NCI-H82 (cell line): ENCODE measurements at regions not wholly inside any gene's neighbourhood (a gene's known extent, or its start where the extent isn't known, plus 50 kb on each side); places are given as distances from the start of the nearest gene placed in this dataset.
"Not testable (repeated sequence)": the region's sequence is repeated elsewhere in the genome, so short reads cannot be mapped to it uniquely, and the experiment has no call there.

Source experiments
- DNase-seq: peaks from one replicate; lab custom pipeline; 2025; lab: John Stamatoyannopoulos, UW

DNA sequence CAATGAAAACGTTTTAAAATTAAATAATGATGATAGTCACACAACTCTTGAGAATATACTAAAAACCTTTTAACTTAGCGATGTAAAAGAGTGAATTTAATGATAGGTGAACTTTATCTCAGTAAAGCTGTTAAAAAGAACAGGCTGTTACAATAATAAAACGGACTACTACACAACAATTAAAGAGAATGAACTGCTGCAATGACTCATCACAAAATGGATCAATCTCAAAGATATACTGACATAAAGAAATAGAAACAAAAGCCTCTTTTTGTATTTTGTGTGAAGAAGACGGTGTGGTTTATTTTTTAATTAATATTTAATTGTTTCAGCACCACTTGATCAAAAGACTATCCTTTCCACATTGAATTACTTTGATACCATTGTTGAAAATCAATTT lies 352.4 kb upstream of the GJE1 start:
- DNase-seq: no peak

DNA sequence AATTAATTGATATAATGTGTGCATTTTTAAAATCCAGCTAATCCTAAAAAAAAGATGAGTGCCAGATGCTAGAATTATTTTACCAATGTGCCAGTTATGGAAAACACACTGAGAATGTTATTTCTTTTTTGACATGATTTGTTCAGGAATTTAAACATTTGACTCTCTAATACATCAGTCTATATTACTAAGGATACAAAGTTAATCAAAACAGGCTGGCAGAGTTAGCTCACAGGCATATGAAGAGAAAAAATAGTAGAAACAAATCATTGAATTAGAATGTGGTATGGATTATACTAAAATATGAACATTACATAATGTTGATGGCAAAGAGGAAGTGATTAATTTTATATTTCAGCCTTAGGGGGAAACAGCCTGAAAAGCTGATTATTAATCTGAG lies 368.3 kb upstream of the GJE1 start:
- DNase-seq: no peak

DNA sequence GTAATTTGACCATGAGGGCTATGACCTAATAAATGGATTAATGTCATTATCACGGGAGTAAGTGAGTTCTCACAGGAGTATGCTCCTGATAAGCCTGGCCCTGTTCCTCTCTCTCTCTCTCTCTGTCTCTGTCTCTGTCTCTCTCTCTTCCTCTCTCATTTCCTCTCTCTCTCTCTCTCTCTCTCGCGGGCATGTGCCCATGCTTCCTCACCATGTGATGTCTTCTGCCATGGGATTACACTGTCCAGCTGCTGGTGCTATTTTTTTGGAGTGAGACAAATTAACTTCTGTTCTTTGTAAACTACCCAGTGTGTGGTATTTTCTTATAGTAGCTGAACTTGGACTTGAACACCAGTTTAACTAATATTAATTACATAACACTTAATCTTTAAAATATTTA lies 374.3 kb upstream of the GJE1 start:
- peak; percentile 32 for DNase-seq

DNA sequence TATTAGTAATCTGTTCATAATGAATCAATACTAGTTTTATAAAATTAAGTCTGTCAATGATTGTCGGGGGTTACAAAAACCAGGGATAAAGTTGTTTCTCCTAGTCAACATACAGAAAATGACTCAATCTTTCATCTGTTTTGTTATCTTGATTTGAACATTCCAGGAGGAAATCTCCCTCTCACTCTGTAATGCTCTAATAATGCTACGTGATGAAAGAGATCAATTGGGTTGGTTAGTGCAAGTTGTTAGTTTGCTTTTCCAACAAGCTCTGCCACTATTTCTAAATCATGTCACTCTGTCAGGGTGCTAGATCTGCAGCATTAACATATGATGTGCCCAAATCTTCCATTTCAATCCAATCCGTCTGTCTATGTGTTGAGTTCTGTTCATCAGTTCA lies 379.5 kb upstream of the GJE1 start:
- no peak for DNase-seq

DNA sequence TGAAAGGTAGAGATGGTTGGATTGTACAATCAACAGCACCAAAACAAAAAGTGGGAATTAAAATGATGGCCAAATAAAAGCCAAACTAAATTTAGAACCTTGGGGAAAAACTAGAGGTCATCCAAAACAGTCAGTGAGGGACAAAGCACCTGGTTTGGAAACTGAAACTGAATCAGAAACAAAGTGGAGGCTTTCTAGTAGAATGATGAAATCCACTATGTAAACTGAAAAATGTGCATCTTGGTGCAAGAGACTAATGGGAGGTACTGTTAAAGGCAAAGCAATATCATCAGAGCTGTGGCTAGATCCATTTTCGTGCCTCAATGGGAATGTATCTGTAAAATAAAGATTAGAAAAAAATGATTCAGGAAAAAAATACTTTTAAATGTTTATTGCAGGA lies 380.0 kb upstream of the GJE1 start:
- no peak for DNase-seq

DNA sequence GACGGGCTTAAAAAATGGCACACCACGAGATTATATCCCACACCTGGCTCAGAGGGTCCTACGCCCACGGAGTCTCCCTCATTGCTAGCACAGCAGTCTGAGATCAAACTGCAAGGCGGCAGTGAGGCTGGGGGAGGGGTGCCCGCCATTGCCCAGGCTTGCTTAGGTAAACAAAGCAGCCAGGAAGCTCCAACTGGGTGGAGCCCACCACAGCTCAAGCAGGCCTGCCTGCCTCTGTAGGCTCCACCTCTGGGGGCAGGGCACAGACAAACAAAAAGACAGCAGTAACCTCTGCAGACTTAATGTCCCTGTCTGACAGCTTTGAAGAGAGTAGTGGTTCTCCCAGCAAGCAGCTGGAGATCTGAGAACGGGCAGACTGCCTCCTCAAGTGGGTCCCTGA lies 386.4 kb upstream of the GJE1 start:
- not testable (repeated sequence) for DNase-seq

DNA sequence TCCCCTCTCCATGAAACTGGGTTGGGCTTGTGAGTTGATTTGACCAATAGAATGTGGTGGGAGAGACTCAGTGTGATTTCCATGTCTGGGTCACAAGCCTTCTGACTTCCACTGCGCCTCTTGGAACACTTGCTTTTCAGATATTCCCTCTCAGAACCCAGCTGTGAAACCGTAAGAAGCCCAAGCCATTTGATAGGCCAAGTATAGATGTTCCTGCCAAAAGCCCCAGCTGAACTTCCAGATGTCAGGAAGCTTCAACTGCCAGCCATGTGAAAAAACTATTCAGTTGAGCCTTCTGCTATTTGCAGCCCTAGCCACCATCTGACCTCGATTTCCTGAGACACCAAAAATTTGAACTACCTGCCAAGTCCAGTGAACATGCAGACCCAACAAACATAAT lies 387.8 kb upstream of the GJE1 start:
- DNase-seq: no peak

DNA sequence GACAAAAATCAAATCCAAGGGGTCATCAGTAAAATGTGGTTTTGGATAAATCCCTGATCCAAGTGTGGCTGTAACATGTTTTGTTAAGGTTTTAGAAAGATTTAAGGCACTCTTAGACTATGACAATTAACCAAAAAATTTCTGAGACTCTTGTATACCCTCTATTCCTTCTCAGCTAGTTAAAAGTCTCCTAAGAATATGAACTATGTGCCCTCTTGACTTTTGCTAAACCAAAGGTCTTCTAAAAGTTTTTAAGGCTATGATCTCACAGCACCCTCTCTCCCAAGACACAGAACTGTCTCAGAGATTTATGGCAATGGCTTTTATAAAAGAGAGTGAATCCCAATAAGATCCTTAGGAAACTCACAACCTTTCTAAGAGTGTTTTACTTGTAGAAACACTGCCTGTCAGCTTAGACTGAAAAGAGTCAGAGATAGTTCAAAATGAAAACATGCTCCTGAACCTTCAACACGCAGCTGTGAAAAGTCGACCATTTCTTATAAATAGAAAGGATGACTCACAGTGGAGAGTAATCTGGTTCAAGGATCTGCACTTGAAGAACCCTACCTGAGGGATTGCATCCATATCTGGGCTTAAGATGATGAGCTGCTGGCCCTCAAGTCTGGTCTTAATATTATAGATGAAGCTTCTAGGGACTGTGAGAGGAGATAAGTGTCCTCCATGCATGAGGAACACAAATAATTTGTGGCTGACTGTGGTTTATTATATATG lies 388.4 kb upstream of the GJE1 start:
- DNase-seq: no peak

DNA sequence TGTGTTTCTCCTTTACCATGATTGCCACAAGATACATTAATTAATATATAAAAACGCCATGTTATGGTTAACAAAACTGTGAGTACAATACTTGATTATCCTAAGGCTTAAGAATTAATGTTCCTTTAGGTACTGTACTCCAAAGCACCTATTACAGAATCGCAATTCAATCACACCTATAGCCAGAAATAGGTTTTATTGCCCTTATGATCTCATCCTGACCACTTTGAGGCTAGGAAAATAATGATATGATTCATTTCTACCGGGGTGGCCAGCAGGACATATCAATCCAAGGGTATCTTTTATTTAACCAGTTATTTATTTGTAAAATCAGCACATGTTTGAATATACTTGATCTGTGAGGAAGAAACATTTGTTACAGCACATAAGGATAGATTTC lies 396.6 kb upstream of the GJE1 start:
- no peak for DNase-seq

DNA sequence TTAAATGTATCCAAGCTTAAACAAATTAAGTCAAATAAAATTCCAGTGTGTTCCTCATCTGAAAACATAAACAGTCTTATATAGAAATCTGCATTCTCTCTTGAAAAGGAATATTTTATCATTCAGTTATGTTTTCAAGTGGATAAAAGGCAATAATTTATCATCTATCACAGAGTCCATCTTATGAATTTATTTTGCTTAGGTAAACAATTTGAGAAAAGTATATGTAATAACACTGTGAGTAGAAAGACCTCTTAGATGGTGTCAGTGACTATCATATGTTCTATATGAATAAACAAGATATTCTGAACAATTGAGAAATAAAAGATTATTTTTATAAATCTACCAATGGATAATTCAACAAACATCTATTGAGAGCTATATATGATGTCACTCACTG lies 397.6 kb upstream of the GJE1 start:
- no peak for DNase-seq

DNA sequence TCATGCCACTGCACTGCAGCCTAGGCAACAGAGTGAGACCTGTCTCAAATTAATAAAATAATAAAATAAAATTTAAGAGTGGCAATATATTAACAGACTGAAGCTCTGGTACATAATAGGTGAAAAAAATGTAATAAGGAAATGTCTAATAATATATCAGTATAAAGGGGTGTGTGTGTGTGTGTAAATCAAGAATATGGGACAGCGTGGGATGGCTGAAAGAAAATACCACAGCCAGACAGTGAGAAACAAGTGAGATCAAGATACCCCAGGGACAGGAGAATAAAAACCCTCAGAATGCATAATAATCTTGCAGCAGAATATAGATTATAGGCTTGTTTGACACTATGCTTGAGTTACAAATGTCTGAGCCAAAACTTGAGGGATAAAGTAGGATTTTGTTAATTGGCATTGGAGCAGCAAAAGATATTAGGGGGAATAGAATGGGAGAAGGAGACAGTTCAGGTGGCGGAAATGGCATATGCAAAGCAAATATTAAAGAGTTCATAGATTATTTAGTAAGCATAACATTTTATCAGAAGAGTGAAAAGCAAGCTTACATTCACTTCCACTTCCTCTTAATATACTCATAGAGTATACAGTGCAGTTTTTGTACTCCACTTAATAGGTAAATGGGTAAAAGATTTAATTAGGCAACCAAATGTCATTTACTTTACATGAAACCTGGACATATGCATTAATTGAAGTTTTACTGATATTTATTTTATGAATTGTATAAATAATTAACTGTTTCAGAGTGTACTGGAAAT lies 398.5 kb upstream of the GJE1 start:
- DNase-seq: no peak

DNA sequence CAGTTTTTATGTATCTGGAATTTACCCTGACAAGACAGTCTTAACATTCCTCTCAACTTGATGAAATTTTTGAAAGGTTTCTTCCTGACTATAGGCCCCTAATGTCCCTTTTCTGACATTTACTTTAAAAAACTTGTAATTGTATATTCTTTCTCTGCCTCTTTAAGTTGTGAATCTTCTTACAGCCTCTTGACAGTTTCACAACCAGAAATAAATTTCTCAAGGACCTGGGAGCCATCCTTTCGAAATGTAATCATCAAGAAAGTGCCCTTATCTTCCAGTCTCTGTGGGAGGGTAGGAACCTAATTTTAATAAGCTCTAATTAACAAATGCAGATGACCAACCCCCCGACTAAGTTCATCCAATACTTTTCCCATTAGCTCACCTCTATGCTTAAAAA lies 403.6 kb upstream of the GJE1 start:
- DNase-seq: no peak

DNA sequence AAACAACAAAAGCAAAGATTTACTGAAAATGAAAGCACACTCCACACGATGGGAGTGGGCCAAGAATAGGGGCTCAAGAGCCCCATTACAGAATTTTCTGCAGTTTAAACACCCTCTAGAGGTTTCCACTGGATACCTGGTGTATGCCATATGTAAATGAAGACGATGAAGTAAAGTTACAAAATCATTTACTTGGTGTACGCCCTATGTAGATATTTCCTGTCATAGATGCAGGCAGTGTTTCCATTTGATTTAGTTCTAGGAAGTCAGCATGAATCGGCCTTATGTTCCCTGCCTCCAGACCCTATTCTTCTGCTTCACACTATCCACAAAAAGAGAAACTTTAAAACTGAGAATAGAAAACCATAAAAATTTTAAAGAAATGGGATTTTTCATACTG lies 404.4 kb upstream of the GJE1 start:
- DNase-seq: no peak

DNA sequence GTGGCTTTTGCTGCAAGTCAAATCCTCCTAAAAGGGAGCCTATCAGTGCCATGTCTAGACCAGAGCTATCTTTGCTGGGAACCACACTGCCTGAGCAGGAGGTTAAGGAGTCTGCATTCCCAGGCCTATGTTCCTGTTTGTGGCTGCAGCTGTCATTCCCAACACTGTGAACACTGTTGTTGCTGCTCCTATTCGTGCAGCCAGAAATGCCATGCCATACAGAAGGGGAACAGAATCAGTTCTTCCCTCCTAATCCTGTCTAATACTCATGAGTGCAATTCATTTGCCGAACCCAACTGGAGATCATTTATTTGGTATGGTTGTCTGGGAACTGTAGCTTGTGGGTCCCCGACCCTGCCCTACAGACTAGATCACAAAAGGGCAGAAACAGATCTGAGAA lies 406.5 kb upstream of the GJE1 start:
- peak; percentile 42 for DNase-seq

DNA sequence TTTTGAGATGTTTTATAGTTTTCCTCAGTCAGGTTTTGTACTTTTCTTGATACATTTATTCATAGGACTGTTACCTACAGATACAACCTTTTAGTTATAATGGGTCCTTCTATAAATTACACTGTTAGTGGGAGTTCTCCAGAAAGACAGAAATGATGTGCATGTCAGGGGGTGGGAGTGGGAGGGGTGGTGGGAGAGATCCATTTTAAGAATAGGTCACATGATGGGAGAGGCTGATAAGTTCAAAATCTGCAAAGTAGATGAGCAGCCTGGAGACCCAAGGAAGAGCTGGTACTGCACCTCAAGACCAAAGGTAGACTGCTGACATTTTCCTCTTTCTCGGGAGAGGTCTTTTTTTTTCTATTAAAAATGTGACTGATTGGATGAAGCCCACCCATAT lies 408.0 kb upstream of the GJE1 start:
- no peak for DNase-seq

DNA sequence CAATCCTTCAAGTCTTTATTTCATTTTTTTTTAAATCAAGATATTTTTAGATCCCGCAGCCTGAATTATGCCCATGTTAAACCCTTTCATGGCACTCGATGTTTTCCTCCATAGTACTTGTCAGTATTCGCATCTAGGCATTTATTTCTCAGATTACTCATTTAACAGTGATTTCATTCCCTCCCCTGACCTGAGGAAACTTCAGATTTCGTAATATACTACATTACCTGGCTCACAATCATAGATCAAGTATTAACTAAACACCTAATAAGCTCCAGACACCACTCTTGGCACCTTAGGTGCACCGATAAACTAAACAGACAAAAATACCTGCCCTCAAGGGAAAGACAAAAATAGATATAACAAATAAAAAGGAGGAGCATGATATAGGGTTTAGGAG lies 413.2 kb upstream of the GJE1 start:
- no peak for DNase-seq

DNA sequence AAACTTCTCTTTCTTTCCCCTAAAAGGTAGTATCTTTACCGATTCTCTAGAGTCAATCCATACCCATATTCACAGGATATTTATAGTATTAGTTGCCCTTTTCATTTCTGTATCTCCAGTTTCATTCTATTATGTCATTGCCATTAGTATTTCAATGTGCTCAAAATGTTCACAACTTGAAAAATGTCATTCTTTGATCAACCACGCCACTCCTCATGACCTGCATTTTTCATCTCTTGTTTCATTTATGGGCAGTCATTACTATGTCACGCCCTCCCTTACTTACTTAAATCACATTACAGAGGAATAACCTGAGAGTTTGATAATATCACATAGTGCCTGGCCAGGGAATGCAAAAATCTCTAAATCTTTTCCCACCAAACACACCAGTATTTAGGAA lies 427.3 kb upstream of the GJE1 start:
- DNase-seq: no peak

DNA sequence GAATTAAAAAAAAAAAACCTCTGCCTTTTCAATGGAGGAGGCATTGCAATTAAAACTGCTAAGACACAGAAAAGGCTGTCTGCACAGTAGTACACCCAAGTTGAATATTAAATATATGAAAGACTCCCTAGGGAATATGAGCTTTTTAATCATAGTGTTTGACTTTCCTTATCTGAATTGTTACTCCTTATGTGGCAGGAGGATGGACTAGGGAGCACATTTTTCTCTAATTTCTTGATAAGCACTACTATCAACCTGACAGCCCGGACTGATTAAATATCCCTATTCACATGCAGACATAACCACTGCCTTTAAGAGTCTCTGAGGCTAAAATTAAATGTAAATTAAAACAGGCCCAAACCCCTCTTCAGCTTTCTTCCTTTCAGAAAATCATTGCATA lies 428.6 kb upstream of the GJE1 start:
- no peak for DNase-seq

DNA sequence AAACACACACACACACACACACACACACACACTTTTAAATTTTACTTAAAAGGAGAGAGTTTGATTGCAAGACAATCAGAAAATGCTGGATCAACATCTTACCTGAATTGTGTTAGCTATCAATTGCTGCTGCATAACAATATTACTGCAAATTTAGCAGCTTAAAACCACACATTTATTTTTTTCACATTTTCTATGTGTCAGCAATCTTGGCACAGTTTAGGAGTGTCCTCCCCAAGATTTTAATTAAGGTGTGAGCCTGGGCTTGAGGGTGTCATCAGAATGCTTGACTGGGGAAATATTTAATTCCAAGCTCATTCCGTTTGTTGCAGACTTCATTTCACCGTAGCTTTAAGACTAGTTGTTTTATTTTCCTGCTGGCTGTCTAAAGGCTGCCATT lies 431.0 kb upstream of the GJE1 start:
- DNase-seq: no peak

DNA sequence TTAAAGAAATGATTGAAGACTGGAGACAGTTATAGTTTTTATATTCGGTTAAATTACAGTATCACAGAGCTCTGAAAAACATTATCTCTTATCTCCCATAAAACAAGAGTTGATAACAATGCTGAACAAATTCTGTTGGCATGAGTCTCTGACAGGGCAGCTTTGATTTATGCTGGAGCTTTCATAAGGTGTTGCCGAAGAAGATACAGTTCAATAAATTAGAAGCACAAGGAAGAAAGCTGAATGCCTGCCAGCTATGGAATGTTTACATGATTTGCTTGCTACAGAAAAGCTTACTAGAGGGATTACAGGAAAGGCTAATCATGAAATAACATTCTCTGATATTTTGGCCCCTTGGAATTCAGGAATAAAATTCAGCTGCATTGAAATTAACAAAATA lies 431.9 kb upstream of the GJE1 start:
- DNase-seq: peak; percentile 13

DNA sequence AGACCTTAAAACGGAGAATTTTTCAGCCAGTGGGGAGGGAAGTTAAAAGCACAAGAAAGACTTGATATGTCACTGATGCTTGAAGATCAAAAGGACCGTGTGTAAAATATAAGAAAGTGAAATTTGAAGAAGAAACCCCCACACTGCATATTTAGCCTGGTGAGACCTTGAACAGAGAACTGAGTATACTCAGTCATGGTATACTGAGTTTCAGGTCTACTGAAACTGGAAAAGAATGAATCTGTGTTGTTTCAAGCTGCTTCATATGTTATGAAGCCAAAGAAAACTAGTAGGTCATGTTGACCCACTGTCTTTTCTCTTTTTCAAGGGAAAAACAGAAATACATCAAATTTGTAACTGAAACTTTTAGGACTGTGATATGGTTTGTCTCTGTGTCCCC lies 443.8 kb upstream of the GJE1 start:
- DNase-seq: no peak

DNA sequence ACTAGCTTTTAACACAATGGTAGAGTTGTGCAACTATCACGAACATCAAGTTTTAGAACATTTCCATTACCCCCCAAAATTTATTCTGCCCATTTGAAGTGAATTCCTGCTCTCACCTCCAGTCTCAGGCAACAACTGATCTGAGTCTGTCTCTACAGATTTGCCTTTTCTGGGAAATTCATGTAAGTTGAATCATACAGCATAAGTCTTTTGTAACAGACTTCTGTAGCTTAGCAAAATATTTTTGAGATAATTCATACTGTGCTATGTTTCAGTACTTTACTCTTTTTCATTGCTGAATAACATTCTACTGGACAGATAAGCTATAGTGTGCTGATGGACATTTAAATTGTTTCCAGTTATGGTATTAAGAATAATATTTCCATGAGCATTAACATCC lies 447.3 kb upstream of the GJE1 start:
- no peak for DNase-seq

DNA sequence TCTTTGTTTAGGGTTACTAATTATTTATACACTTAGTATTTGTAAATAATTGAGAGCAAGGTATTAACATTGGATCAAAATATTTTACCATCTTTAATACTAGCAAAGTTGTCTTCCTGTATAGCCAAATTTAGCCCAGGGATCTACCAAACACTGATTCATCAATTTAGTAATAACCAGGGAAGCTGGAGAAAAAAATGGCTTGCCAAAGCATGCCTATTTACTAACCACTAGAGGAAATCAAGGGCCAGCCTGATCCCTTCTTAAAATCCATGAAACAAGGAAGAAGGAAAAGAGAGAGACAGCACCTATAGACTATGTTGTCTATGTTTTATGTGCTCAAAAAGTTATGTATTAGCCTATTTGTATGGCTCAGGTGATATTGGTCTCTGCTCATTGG lies 450.3 kb upstream of the GJE1 start:
- DNase-seq: peak; percentile 12
